WTC11 (cell line): ENCODE measurements at regions not wholly inside any gene's neighbourhood (a gene's known extent, or its start where the extent isn't known, plus 50 kb on each side); places are given as distances from the start of the nearest gene placed in this dataset.

Source experiments
- ATAC-seq: fragments of 200-7000 bp; cut with Tn5 transposase; 2 replicates; pipeline ENCODE4 v1.10.0; 2021; ENCODE audit warnings: mild to moderate bottlenecking, moderate library complexity
- CTCF ChIA-PET: fragments of 300-600 bp; sonication (Branson Sonifier 250); formaldehyde crosslinking; loops from one replicate; lab custom pipeline; 2021; ENCODE audit warnings: antibody characterized with exemption; lab: Charles Lee
- POLR2A ChIA-PET: fragments of 350-600 bp; sonication (Branson Sonifier 250); formaldehyde crosslinking; loops from one replicate; lab custom pipeline; 2021; ENCODE audit warnings: antibody characterized with exemption; lab: Charles Lee
- DNase-seq: peaks from one replicate; pipeline ENCODE4 v3.0.0; 2021; ENCODE audit warnings: low spot score
- H3K27ac Mint-ChIP-seq: 2 replicates; pipeline ENCODE4 v1.8.0; 2021; ENCODE audit warnings: mixed read lengths
- H3K27me3 Mint-ChIP-seq: 2 replicates; pipeline ENCODE4 v1.8.0; 2021; ENCODE audit warnings: low read depth, mild to moderate bottlenecking, moderate library complexity, mixed read lengths
- H3K36me3 Mint-ChIP-seq: 2 replicates; pipeline ENCODE4 v1.8.0; 2021; ENCODE audit warnings: mixed read lengths
- H3K4me1 Mint-ChIP-seq: 2 replicates; pipeline ENCODE4 v1.8.0; 2022; ENCODE audit warnings: mixed read lengths
- H3K4me3 Mint-ChIP-seq: 2 replicates; pipeline ENCODE4 v1.8.0; 2021; ENCODE audit warnings: mild to moderate bottlenecking, moderate library complexity, mixed read lengths
- H3K9me3 Mint-ChIP-seq: 2 replicates; pipeline ENCODE4 v1.8.0; 2021; ENCODE audit warnings: mixed read lengths
- ATF1 ChIP-seq: sonication (generic); formaldehyde crosslinking; IDR thresholded peaks from 2 replicates; pipeline ENCODE4 v1.8.1; 2023; ENCODE audit warnings: mild to moderate bottlenecking, moderate library complexity, missing genetic modification reagents
- CDX4 ChIP-seq: fragments of 250-450 bp; sonication (Bioruptor Pico); IDR thresholded peaks from 2 replicates; pipeline ENCODE4 v1.9.0; 2021; ENCODE audit warnings: moderate library complexity, mild to moderate bottlenecking, inconsistent platforms, borderline replicate concordance
- CREM ChIP-seq: sonication (generic); formaldehyde crosslinking; IDR thresholded peaks from 2 replicates; pipeline ENCODE4 v1.8.1; 2022; ENCODE audit warnings: mild to moderate bottlenecking, missing genetic modification reagents, moderate library complexity
- CTCF ChIP-seq: fragments of 200-600 bp; IDR thresholded peaks from 2 replicates; pipeline ENCODE4 v1.8.0; 2022; ENCODE audit warnings: antibody characterized with exemption
- EMX1 ChIP-seq: fragments of 250-450 bp; sonication (Bioruptor Pico); IDR thresholded peaks from 2 replicates; pipeline ENCODE4 v1.8.0; 2021; ENCODE audit warnings: mild to moderate bottlenecking
- FOXP4 ChIP-seq: sonication (generic); formaldehyde crosslinking; IDR thresholded peaks from 2 replicates; pipeline ENCODE4 v1.8.0; 2022; ENCODE audit warnings: mild to moderate bottlenecking, missing genetic modification reagents
- GABPB1 ChIP-seq: sonication (generic); formaldehyde crosslinking; IDR thresholded peaks from 2 replicates; pipeline ENCODE4 v1.8.1; 2023; ENCODE audit warnings: mild to moderate bottlenecking, missing genetic modification reagents
- IRF2 ChIP-seq: sonication (generic); formaldehyde crosslinking; IDR thresholded peaks from 2 replicates; pipeline ENCODE4 v1.8.0; 2022; ENCODE audit warnings: low read depth, missing genetic modification reagents, borderline replicate concordance
- NR1H2 ChIP-seq: sonication (generic); formaldehyde crosslinking; IDR thresholded peaks from 2 replicates; pipeline ENCODE4 v1.9.0; 2021; ENCODE audit warnings: mild to moderate bottlenecking, moderate library complexity, missing genetic modification reagents
- PRRX2 ChIP-seq: fragments of 250-450 bp; sonication (Bioruptor Pico); IDR thresholded peaks from 2 replicates; pipeline ENCODE4 v1.8.0; 2021; ENCODE audit warnings: mild to moderate bottlenecking
- ZNF317 ChIP-seq: sonication (generic); formaldehyde crosslinking; IDR thresholded peaks from 2 replicates; pipeline ENCODE4 v1.8.1; 2023; ENCODE audit warnings: low read depth, mild to moderate bottlenecking, moderate library complexity, missing genetic modification reagents, borderline replicate concordance
- ZNF416 ChIP-seq: fragments of 250-450 bp; sonication (Bioruptor Pico); IDR thresholded peaks from 2 replicates; pipeline ENCODE4 v1.9.0; 2021; ENCODE audit warnings: mild to moderate bottlenecking, inconsistent platforms
- ZNF532 ChIP-seq: fragments of 250-450 bp; sonication (Bioruptor Pico); IDR thresholded peaks from 2 replicates; pipeline ENCODE4 v1.9.0; 2021; ENCODE audit warnings: mild to moderate bottlenecking, borderline replicate concordance
- ZNF671 ChIP-seq: fragments of 250-450 bp; sonication (Bioruptor Pico); IDR thresholded peaks from 2 replicates; pipeline ENCODE4 v1.8.0; 2021; ENCODE audit warnings: mild to moderate bottlenecking
- TF ChIP-seq, protein P1 (sequence below): sonication (generic); formaldehyde crosslinking; conservative IDR thresholded peaks from 2 replicates; pipeline ENCODE4 v1.8.1; 2023; ENCODE audit warnings: mild to moderate bottlenecking, low read depth, missing genetic modification reagents, moderate library complexity
- TF ChIP-seq, protein P2 (sequence below): sonication (generic); formaldehyde crosslinking; IDR thresholded peaks from 2 replicates; pipeline ENCODE4 v1.8.1; 2023; ENCODE audit warnings: mild to moderate bottlenecking, missing genetic modification reagents, borderline replicate concordance
- TF ChIP-seq, protein P3 (sequence below): sonication (generic); formaldehyde crosslinking; IDR thresholded peaks from 2 replicates; pipeline ENCODE4 v1.8.1; 2023; ENCODE audit warnings: mild to moderate bottlenecking, moderate library complexity, missing genetic modification reagents
- TF ChIP-seq, protein P4 (sequence below): sonication (generic); formaldehyde crosslinking; conservative IDR thresholded peaks from 2 replicates; pipeline ENCODE4 v1.8.1; 2022; ENCODE audit warnings: mild to moderate bottlenecking, missing genetic modification reagents

DNA sequence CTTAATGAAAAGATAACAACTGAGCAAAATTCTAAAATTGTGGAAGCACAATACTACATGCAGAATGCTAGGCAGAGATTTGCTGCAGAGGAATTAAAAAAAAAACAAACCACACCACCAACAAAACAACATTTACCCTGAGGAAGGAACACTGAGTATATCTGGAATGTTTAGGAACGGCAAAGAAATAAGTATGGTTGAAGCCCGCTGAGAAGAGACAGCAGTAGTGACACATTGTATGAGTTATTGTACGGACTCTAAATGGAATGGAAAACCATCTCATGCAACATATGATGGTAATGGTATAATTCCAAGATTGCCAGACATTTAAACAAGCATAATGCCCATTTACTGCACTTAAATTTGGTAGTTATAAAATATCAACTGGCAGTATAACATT, 568.2 kb upstream of the CCDC54 start (continued):
- TF ChIP-seq IRF2 (CRISPR knock-in tag) (no peak), ATF1 (CRISPR knock-in tag) (no peak), ZNF317 (CRISPR knock-in tag) (no peak), PRRX2 (CRISPR knock-in tag) (no peak)

DNA sequence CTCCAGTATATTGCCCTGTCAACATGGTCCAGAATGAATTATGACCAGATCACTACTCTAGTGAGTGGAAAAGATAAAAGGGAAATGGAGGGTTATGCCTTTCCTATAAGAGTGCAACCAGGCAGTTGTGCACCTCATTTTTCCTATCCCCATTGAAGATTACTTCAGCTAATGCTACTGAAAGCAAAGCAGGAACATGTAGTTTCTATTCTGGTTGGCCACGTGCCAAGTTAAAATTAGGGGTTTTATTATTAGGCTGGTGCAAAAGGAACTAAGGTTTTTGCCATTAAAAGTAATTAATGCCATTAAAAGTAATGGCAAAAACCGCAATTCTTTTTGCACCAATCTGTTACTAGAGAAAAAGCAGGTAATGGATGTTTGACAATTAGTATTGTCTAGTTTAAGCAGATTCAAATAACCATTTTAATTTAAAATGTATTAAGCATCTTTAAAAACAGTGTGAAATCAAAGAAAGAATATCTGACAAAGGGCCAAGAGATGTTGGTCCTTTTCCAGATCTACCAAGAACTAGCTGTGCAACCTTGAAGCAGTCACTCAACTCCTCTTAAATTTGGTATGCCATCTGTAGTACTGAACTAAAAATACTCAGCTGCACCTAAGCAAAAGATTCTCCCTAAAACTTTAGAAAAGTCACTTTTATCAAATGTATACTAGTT, 567.5 kb upstream of the CCDC54 start:
- DNase-seq, result no peak
- no peak overlapping the region for H3K4me3 Mint-ChIP-seq
- H3K4me1 Mint-ChIP-seq, result no peaks in the 10 kb centered on the region
- no peaks in the 10 kb centered on the region for H3K27me3 Mint-ChIP-seq
- H3K36me3 Mint-ChIP-seq, result no peaks in the 10 kb centered on the region
- ChIA-PET POLR2A (no interaction called here), CTCF (no interaction called here)
- ATAC-seq, result no peak
- H3K9me3 Mint-ChIP-seq, result no peaks in the 10 kb centered on the region
- H3K27ac Mint-ChIP-seq, result no peak overlapping the region
- no peak for TF ChIP-seq GABPB1 (CRISPR knock-in tag)
- TF ChIP-seq ZNF416 (CRISPR knock-in tag), result no peak
- TF ChIP-seq, protein P1, sequence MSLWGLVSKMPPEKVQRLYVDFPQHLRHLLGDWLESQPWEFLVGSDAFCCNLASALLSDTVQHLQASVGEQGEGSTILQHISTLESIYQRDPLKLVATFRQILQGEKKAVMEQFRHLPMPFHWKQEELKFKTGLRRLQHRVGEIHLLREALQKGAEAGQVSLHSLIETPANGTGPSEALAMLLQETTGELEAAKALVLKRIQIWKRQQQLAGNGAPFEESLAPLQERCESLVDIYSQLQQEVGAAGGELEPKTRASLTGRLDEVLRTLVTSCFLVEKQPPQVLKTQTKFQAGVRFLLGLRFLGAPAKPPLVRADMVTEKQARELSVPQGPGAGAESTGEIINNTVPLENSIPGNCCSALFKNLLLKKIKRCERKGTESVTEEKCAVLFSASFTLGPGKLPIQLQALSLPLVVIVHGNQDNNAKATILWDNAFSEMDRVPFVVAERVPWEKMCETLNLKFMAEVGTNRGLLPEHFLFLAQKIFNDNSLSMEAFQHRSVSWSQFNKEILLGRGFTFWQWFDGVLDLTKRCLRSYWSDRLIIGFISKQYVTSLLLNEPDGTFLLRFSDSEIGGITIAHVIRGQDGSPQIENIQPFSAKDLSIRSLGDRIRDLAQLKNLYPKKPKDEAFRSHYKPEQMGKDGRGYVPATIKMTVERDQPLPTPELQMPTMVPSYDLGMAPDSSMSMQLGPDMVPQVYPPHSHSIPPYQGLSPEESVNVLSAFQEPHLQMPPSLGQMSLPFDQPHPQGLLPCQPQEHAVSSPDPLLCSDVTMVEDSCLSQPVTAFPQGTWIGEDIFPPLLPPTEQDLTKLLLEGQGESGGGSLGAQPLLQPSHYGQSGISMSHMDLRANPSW, result no peak
- no peak for TF ChIP-seq CTCF
- no peak for TF ChIP-seq FOXP4
- TF ChIP-seq, protein P2, sequence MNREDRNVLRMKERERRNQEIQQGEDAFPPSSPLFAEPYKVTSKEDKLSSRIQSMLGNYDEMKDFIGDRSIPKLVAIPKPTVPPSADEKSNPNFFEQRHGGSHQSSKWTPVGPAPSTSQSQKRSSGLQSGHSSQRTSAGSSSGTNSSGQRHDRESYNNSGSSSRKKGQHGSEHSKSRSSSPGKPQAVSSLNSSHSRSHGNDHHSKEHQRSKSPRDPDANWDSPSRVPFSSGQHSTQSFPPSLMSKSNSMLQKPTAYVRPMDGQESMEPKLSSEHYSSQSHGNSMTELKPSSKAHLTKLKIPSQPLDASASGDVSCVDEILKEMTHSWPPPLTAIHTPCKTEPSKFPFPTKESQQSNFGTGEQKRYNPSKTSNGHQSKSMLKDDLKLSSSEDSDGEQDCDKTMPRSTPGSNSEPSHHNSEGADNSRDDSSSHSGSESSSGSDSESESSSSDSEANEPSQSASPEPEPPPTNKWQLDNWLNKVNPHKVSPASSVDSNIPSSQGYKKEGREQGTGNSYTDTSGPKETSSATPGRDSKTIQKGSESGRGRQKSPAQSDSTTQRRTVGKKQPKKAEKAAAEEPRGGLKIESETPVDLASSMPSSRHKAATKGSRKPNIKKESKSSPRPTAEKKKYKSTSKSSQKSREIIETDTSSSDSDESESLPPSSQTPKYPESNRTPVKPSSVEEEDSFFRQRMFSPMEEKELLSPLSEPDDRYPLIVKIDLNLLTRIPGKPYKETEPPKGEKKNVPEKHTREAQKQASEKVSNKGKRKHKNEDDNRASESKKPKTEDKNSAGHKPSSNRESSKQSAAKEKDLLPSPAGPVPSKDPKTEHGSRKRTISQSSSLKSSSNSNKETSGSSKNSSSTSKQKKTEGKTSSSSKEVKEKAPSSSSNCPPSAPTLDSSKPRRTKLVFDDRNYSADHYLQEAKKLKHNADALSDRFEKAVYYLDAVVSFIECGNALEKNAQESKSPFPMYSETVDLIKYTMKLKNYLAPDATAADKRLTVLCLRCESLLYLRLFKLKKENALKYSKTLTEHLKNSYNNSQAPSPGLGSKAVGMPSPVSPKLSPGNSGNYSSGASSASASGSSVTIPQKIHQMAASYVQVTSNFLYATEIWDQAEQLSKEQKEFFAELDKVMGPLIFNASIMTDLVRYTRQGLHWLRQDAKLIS (CRISPR knock-in tag), result no peak
- no peak for TF ChIP-seq CDX4 (CRISPR knock-in tag)
- TF ChIP-seq ZNF671 (CRISPR knock-in tag), result no peak
- no peak for TF ChIP-seq NR1H2
- TF ChIP-seq ZNF532 (CRISPR knock-in tag), result no peak
- TF ChIP-seq, protein P3, sequence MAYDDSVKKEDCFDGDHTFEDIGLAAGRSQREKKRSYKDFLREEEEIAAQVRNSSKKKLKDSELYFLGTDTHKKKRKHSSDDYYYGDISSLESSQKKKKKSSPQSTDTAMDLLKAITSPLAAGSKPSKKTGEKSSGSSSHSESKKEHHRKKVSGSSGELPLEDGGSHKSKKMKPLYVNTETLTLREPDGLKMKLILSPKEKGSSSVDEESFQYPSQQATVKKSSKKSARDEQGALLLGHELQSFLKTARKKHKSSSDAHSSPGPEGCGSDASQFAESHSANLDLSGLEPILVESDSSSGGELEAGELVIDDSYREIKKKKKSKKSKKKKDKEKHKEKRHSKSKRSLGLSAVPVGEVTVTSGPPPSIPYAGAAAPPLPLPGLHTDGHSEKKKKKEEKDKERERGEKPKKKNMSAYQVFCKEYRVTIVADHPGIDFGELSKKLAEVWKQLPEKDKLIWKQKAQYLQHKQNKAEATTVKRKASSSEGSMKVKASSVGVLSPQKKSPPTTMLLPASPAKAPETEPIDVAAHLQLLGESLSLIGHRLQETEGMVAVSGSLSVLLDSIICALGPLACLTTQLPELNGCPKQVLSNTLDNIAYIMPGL, result no peak
- TF ChIP-seq, protein P4, sequence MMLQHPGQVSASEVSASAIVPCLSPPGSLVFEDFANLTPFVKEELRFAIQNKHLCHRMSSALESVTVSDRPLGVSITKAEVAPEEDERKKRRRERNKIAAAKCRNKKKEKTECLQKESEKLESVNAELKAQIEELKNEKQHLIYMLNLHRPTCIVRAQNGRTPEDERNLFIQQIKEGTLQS (CRISPR knock-in tag), result no peak
- no peak for TF ChIP-seq EMX1
- TF ChIP-seq CREM, result no peak
